K562 (cell line): ENCODE measurements at regions not wholly inside any gene's neighbourhood (a gene's known extent, or its start where the extent isn't known, plus 50 kb on each side); places are given as distances from the start of the nearest gene placed in this dataset.

Source experiments
- ATAC-seq: fragments of 200-7000 bp; cut with Tn5 transposase; 3 replicates; pipeline ENCODE4 v1.9.1; 2020; ENCODE audit warnings: moderate library complexity
- BruUV-seq: library from RNA; stranded (reverse); fragments of 400-500 nt; replicated peaks from 2 replicates; lab custom pipeline; 2021; lab: Mats Ljungman, UMichigan
- CTCF ChIA-PET: fragments of 300-600 bp; formaldehyde crosslinking; extraction: SDS; loops from one replicate; lab custom pipeline; 2021; ENCODE audit warnings: low intra/inter-chr PET ratio; lab: Yijun Ruan, JAX
- POLR2A ChIA-PET: fragments of 300-600, 350-650 bp; sonication (Branson Sonifier 250); formaldehyde crosslinking; extraction: SDS; loops from one replicate; lab custom pipeline; 2021; ENCODE audit warnings: antibody characterized with exemption, inconsistent platforms; lab: Yijun Ruan, JAX
- DNase-seq, 4 experiments: peaks; one replicate each; pipeline versions ENCODE4 v3.0.0 to v3.0.0-alpha.2; 2011 to 2018; ENCODE audit warnings: low spot score in 3 of 4, mixed read lengths in 3 of 4; ENCODE audit errors: extremely low read depth in 1 of 4
- FAIRE-seq: peaks from 2 replicates; lab custom pipeline; 2011; peaks lifted over from hg19 to GRCh38; lab: Jason Lieb, UNC
- H2AFZ ChIP-seq: 2 replicates; pipeline ENCODE4 v1.6.0; 2011; ENCODE audit warnings: low read depth, low read length, control low read depth, inconsistent platforms
- H3K27ac ChIP-seq: fragments of 200-600 bp; 3 replicates; pipeline ENCODE4 v1.8.0; 2011; ENCODE audit warnings: low read depth, mild to moderate bottlenecking, control low read depth, inconsistent platforms, low read length, moderate library complexity, mixed read lengths; ENCODE audit errors: extremely low read depth
- H3K27me3 ChIP-seq, 2 experiments: fragments of 300-600 bp in 1 of 2; 2 replicates in 1 of 2; 3 replicates in 1 of 2; pipeline versions ENCODE4 v1.6.0 to v1.8.0; 2011; ENCODE audit warnings: inconsistent platforms in 2 of 2, low read length in 2 of 2, mild to moderate bottlenecking in 1 of 2, mixed read lengths in 1 of 2, moderate library complexity in 1 of 2; ENCODE audit not compliant: control insufficient read depth in 2 of 2, insufficient read depth in 2 of 2
- H3K36me3 ChIP-seq: fragments of 300-600 bp; 3 replicates; pipeline ENCODE4 v1.8.0; 2011; ENCODE audit warnings: mild to moderate bottlenecking, low read length, inconsistent platforms; ENCODE audit not compliant: control insufficient read depth, insufficient read depth
- H3K4me1 ChIP-seq, 2 experiments: fragments of 200-600 bp in 1 of 2; replicated peaks in 1 of 2; 2 replicates in 1 of 2; 3 replicates in 1 of 2; pipeline versions ENCODE4 v1.5.1 to v1.8.0; 2011; ENCODE audit warnings: inconsistent platforms in 2 of 2, low read length in 2 of 2, mild to moderate bottlenecking in 1 of 2, mixed read lengths in 1 of 2, moderate library complexity in 1 of 2; ENCODE audit not compliant: control insufficient read depth in 2 of 2, insufficient read depth in 2 of 2
- H3K4me2 ChIP-seq: 2 replicates; pipeline ENCODE4 v1.6.1; 2011; ENCODE audit warnings: low read length, control low read depth, inconsistent platforms, mixed read lengths; ENCODE audit not compliant: insufficient read depth
- H3K4me3 ChIP-seq: fragments of 200-600 bp; sonication (generic), shearing (Covaris generic); 2 replicates; pipeline ENCODE4 v1.5.1; 2016; ENCODE audit warnings: control low read depth, inconsistent platforms
- H3K79me2 ChIP-seq: fragments of 200-600 bp; 3 replicates; pipeline ENCODE4 v1.8.0; 2011; ENCODE audit warnings: low read length, inconsistent platforms; ENCODE audit not compliant: control insufficient read depth, insufficient read depth
- H3K9ac ChIP-seq, 2 experiments: 2 replicates each; pipeline versions ENCODE4 v1.6.0 to v1.6.1; 2011; ENCODE audit warnings: low read depth in 2 of 2, low read length in 2 of 2, control low read depth in 1 of 2, inconsistent platforms in 1 of 2, mild to moderate bottlenecking in 1 of 2, mixed read lengths in 1 of 2; ENCODE audit not compliant: insufficient read depth in 1 of 2
- H3K9me1 ChIP-seq: one replicate; pipeline ENCODE4 v1.6.0; 2011; ENCODE audit warnings: inconsistent platforms, mild to moderate bottlenecking, low read length, moderate library complexity; ENCODE audit not compliant: control insufficient read depth, insufficient read depth
- H3K9me3 ChIP-seq: replicated peaks from 2 replicates; pipeline ENCODE4 v1.5.1; 2011; ENCODE audit warnings: low read depth, low read length, inconsistent platforms; ENCODE audit not compliant: control insufficient read depth, insufficient read depth
- H4K20me1 ChIP-seq: replicated peaks from 2 replicates; pipeline ENCODE4 v1.6.1; 2011; ENCODE audit warnings: low read length, inconsistent platforms, mixed read lengths; ENCODE audit not compliant: control insufficient read depth, insufficient read depth
- IRF1 ChIP-seq: sonication (generic); formaldehyde crosslinking; IDR thresholded peaks from 2 replicates; pipeline ENCODE4 v1.8.0; 2022; ENCODE audit warnings: missing genetic modification reagents, mild to moderate bottlenecking, borderline replicate concordance
- KAT8 ChIP-seq: fragments of 450-650 bp; IDR thresholded peaks from 2 replicates; pipeline ENCODE4 v1.6.1; 2016; ENCODE audit warnings: low read depth, mild to moderate bottlenecking
- KHSRP ChIP-seq: fragments of 450-650 bp; IDR thresholded peaks from 2 replicates; pipeline ENCODE4 v1.6.1; 2017
- NCOA2 ChIP-seq, 2 experiments: fragments of 450-650 bp; IDR thresholded peaks; 2 replicates each; pipeline ENCODE4 v1.6.1; 2018; ENCODE audit warnings: mild to moderate bottlenecking in 2 of 2, moderate library complexity in 1 of 2; ENCODE audit not compliant: partially characterized antibody in 2 of 2
- PHF20 ChIP-seq: fragments of 450-650 bp; IDR thresholded peaks from 2 replicates; pipeline ENCODE4 v1.6.1; 2018; ENCODE audit not compliant: partially characterized antibody
- RNF219 ChIP-seq: fragments of 250-450 bp; sonication (Bioruptor Pico); IDR thresholded peaks from 2 replicates; pipeline ENCODE4 v1.5.0; 2022; ENCODE audit warnings: mild to moderate bottlenecking
- SAP30 ChIP-seq: fragments of 200-600 bp; sonication (generic); IDR thresholded peaks from 2 replicates; pipeline ENCODE4 v1.6.1; 2012; ENCODE audit warnings: borderline replicate concordance, low read depth, mild to moderate bottlenecking, moderate library complexity, low read length, control low read depth, inconsistent platforms; ENCODE audit not compliant: insufficient read depth, poor library complexity, severe bottlenecking
- SMAD2 ChIP-seq: fragments of 150-350 bp; IDR thresholded peaks from 2 replicates; pipeline ENCODE4 v1.6.1; 2014; ENCODE audit warnings: low read depth, mild to moderate bottlenecking, low read length
- TRIM28 ChIP-seq: fragments of 450-650 bp; IDR thresholded peaks from 2 replicates; pipeline ENCODE4 v1.6.1; 2017
- U2AF1 ChIP-seq: fragments of 200-400 bp; formaldehyde crosslinking; optimal IDR thresholded peaks from 2 replicates; pipeline ENCODE3; 2017; ENCODE audit warnings: mild to moderate bottlenecking, low read depth, low read length, moderate library complexity
- XRCC3 ChIP-seq: fragments of 450-650 bp; IDR thresholded peaks from 2 replicates; pipeline ENCODE4 v1.6.1; 2017; ENCODE audit warnings: mild to moderate bottlenecking, moderate library complexity
- YBX1 ChIP-seq: fragments of 450-650 bp; IDR thresholded peaks from 2 replicates; pipeline ENCODE4 v1.7.1; 2016; ENCODE audit warnings: mild to moderate bottlenecking
- ZNF165 ChIP-seq: fragments of 250-450 bp; sonication (Bioruptor Pico); IDR thresholded peaks from 2 replicates; pipeline ENCODE4 v1.4.0; 2020; ENCODE audit warnings: borderline replicate concordance
- WGBS: fragments of 100-300 bp; shearing (Covaris generic); methylation state at CpG from one replicate; pipeline ENCODE4 v1.1.6; 2016; ENCODE audit warnings: low coverage, mixed read lengths; ENCODE audit not compliant: insufficient coverage; ENCODE audit errors: missing lambda C conversion rate; 5-methylcytosine and 5-hydroxymethylcytosine counted together
- in situ Hi-C: fragments of 300-500 bp; cut with MboI; formaldehyde crosslinking; loops from 4 replicates; pipeline ENCODE4 v1.15.0; 2018; ENCODE audit warnings: inconsistent platforms, mixed read lengths
- intact Hi-C: fragments of 100-400 bp; cut with micrococcal nuclease; formaldehyde crosslinking; loops from 2 replicates; pipeline ENCODE4 v1.14.2; 2022

GRCh38 chr4:45647823-45648222 lies 476.0 kb downstream of the GABRG1 start:
- DNase-seq (no peak), ATAC-seq (no peak), FAIRE-seq (no peak)
- Histone ChIP-seq H4K20me1 (no peaks in the 10 kb centered on the region), H3K4me3 (no peak overlapping the region), H2AFZ (no peak overlapping the region), H3K27ac (no peak overlapping the region), H3K36me3 (no peaks in the 10 kb centered on the region), H3K79me2 (no peaks in the 10 kb centered on the region), H3K27me3 (no peaks in the 10 kb centered on the region), H3K9me1 (no peaks in the 10 kb centered on the region), H3K4me1 (no peaks in the 10 kb centered on the region), H3K9me3 (0 out of 2 replicates have a peak, but pooled peaks cover 2% of the 10 kb centered on the region), H3K4me2 (no peak overlapping the region), H3K9ac (no peak overlapping the region)
- intact Hi-C loops: no loop called here
- TF ChIP-seq YBX1: no peak
- ChIA-PET CTCF (no interaction called here), POLR2A (no interaction called here)
- BruUV-seq: no TSS peak
- in situ Hi-C loops: no loop called here

- Histone ChIP-seq H3K79me2 (no peaks in the 10 kb centered on the region), H3K27ac (no peak overlapping the region), H3K4me3 (no peak overlapping the region), H3K4me1 (no peaks in the 10 kb centered on the region), H3K9me3 (0 out of 2 replicates have a peak, but pooled peaks cover 2% of the 10 kb centered on the region), H3K27me3 (no peaks in the 10 kb centered on the region), H4K20me1 (no peaks in the 10 kb centered on the region), H3K36me3 (no peaks in the 10 kb centered on the region), H2AFZ (no peak overlapping the region), H3K9me1 (no peaks in the 10 kb centered on the region), H3K4me2 (no peak overlapping the region), H3K9ac (no peak overlapping the region)
- 0% methylated on average over 8 of the region's 8 CpGs for WGBS
- FAIRE-seq (no peak), DNase-seq (no peak), ATAC-seq (no peak)
- no TSS peak for BruUV-seq
- ChIA-PET POLR2A (no interaction called here), CTCF (no interaction called here)
- in situ Hi-C loops (no loop called here), intact Hi-C loops (no loop called here)
- TF ChIP-seq ZNF165 (CRISPR knock-in tag) (no peak), KHSRP (no peak), U2AF1 (no peak), XRCC3 (no peak), IRF1 (CRISPR knock-in tag) (no peak), RNF219 (CRISPR knock-in tag) (no peak), PHF20 (no peak), KAT8 (no peak), NCOA2 (IDR thresholded peaks at IDR 0.05; ENCODE audit: partially characterized antibody in 2 of 2) (no peak), SAP30 (no peak), TRIM28 (no peak), SMAD2 (no peak)
Measured at GRCh38 chr4:45646885-45647590, 476.8 kb downstream of the GABRG1 start.
